Activated CD4-positive, alpha-beta T cell treated with anti-CD3 and anti-CD28 coated beads, Interleukin-10, Interleukin-2, amounts not matched to agents 100 ng/mL and 50 ng/mL, durations not matched to agents 16 hours and 8 hours (primary cell): ENCODE measurements at regions not wholly inside any gene's neighbourhood (a gene's known extent, or its start where the extent isn't known, plus 50 kb on each side); places are given as distances from the start of the nearest gene placed in this dataset.
"Not testable (repeated sequence)": the region's sequence is repeated elsewhere in the genome, so short reads cannot be mapped to it uniquely, and the experiment has no call there.

Experiments
- DNase-seq: peaks from one replicate; pipeline ENCODE4 v3.0.0-alpha.2; 2020

- DNase-seq: no peak
These were observed 134.3 kb downstream of the TFCP2L1 start for GRCh38 chr2:121150713-121151112.

- no peak for DNase-seq
These were observed 133.5 kb downstream of the TFCP2L1 start for GRCh38 chr2:121151311-121152109.

GRCh38 chr2:121152861-121153260, 132.1 kb downstream of the TFCP2L1 start:
- no peak for DNase-seq

- no peak for DNase-seq
These were observed 131.5 kb downstream of the TFCP2L1 start for GRCh38 chr2:121153516-121153915.

GRCh38 chr2:121155502-121156056, 129.4 kb downstream of the TFCP2L1 start:
- no peak for DNase-seq

- DNase-seq: not testable (repeated sequence)
These were observed 127.5 kb downstream of the TFCP2L1 start for GRCh38 chr2:121157481-121157880.

- DNase-seq: no peak
These were observed 125.5 kb downstream of the TFCP2L1 start for GRCh38 chr2:121159291-121160071.

GRCh38 chr2:121160366-121160765, 124.6 kb downstream of the TFCP2L1 start:
- no peak for DNase-seq

GRCh38 chr2:121161272-121161671, 123.7 kb downstream of the TFCP2L1 start:
- DNase-seq: no peak

- DNase-seq: no peak
These were observed 122.1 kb downstream of the TFCP2L1 start for GRCh38 chr2:121162893-121163292.

GRCh38 chr2:121164042-121164441, 121.0 kb downstream of the TFCP2L1 start:
- no peak for DNase-seq

- DNase-seq: no peak
These were observed 119.9 kb downstream of the TFCP2L1 start for GRCh38 chr2:121165038-121165542.
